ENCODE measurements at regions not wholly inside any gene's neighbourhood (a gene's known extent, or its start where the extent isn't known, plus 50 kb on each side); places are given as distances from the start of the nearest gene placed in this dataset.
"Not testable (repeated sequence)": the region's sequence is repeated elsewhere in the genome, so short reads cannot be mapped to it uniquely, and the experiment has no call there.

DNA sequence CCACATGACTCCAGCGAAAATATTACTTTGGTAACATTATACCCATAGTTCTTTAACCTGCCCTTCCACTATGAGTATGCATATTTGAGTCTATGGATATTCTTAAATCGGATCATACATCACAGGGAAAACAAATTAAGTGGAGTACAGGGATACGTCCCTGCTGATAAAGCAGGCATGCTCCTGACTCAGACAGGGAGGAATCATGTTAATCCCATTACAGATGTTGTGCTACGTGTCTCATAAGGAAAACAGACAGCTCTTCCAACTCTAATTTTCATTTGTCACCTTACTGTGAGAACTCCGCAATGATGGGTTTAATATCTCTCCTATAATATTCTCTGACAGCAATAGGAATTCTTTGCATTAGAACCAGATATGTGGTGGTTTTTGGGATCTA, 469.5 kb upstream of the POM121L12 start:
- no peak for DNase-seq

DNA sequence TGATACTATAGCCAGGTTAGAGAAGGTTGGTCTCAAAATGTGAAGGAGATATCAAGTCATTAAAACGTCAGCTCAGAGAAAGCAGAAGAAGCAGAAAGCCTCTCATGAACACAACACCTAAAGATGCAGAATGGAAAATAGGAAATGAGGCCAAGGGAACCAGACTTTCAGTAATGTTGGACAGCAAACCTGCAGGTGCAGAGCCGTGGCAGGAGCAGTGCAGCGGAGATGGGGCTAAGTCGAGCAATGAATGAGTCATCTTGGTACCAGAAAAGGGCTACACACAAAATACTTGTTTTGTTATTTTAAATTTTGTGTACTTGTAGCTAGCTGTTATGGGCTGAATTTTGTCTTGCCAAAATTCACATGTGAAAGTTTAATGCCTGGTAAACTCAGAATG, 479.6 kb upstream of the POM121L12 start:
- no peak for DNase-seq

DNA sequence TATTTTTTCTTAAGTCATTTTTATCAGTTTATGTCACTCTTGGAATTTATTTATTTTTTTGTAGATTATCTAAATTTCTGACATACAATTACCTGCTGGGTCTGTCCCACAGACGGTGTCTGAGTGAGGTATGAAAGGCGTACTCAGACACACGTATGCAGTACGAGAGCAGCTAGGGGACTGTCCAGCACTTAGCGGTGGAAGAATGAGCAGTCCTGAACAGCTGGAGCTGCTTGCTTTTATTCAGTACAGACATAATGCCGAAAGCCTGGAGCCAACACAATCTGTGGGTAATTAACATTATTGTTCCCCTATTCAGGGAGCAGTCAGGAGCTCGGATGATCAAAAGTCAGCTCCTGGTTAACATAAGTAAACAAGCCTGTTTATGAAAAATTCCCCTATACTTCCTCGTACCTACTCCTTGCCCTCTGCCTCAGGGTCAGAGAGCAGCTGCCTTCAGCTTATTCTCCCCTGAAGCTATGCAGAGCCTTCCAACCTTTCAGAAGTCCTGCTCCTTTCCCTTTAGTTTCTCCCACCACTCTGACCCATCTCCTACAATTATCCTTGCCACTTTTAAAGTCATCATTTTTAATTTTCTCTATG, 488.0 kb upstream of the POM121L12 start:
- no peak for DNase-seq

DNA sequence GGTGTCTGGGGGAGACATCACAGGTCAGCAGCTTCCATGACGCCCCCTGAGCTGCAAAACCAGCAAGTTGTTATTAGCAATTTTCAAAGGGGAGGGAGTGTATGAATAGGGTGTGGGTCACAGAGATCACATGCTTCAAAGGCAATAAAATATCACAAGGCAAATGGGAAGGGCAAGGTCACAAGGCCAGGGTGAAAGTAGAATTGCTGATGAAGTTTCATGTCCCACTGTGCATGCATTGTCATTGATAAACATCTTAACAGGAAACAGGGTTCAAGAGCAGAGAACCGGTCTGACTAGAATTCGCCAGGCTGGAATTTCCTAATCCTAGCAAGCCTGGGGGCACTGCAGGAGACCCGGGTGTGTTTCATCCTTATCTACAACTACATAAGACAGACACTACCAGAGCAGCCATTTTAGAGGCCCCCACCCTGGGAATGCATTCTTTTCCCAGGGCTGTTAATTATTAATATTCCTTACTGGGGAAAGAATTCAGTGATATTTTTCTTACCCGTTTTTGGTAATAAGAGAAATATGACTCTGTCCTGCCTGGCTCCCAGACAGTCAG, 494.2 kb upstream of the POM121L12 start:
- DNase-seq: not testable (repeated sequence)

DNA sequence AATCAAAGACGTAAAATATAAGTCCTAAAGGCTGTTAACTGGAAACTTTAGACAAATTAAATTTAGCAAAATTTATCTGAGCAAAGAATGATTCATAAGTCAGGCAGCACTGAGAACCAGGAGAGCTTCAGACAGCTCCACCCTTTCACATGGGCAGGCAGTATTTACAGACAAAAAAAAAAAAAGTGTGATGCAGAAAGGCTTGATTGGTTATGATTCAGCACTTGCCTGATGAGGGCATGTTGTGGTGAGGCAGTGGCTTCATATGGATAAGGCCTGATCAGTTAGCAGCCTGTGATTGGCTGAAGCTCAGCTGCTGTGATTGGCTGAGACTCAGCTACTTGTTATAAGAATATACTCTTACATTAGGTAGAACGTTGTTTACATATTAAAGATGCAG, 495.4 kb upstream of the POM121L12 start:
- no peak for DNase-seq

DNA sequence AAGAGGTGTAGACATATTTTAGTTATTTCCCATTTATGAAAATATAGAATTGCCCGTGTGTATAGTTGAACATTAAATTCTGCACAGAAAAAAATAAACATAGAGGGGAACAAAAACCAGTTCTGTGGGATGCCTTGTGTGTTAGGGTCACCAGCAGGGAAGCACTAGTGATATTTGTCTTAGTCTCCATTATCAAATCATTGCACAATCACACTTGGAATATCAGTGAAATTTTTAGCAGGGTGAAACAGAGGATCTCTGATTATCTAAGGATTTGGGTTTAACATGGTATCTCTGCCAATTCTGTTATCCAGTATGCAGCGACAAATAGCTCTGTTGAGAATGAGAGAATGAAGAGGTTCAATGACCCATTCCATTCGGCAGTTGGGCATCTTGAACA, 496.0 kb upstream of the POM121L12 start:
- DNase-seq: no peak

DNA sequence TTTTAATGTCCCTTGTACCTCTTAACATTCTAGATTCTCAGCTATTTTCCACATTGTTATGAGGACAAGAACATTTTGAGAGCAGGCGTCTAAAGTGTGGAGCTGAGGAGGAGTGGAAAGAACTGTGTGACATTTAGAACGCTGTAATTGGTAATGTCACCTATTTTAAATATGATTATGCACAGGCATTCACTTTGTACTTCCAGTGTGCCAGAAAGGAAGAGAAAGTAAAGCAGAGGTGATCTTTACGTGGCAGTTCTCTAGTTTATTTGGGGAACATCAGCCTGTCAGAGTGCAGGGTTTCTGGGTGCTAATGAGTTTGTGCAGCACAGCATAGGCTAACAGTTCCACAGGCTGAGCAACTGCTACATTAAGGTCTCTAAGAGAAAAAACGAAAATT, 498.4 kb upstream of the POM121L12 start:
- no peak for DNase-seq

DNA sequence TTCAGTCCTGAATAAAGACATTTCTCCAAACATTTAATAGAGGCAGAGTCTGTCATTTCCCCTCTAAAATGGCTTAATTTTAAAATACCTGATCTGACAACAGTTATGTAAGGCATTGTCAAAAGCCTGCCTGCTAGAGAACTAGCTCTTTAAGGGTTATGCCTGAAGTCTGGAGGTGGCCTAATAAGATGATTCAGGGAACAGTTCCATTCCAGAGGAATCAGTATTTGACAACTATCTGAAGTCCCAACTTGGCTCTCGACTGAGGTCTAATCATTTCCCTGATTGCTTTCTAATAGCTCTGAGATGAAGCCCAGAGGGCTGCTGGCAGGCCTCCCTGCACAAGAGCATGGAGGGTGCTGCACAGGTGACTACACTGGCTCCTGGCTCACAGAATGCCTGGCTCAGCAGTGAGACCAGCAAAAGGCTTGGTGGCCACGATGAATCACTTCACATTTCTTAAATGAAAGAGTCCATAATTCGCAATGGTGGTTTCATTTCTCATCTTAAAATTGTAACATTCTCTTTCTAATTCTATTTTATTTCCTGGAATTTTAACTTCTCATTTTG, 509.6 kb upstream of the POM121L12 start:
- DNase-seq: no peak

DNA sequence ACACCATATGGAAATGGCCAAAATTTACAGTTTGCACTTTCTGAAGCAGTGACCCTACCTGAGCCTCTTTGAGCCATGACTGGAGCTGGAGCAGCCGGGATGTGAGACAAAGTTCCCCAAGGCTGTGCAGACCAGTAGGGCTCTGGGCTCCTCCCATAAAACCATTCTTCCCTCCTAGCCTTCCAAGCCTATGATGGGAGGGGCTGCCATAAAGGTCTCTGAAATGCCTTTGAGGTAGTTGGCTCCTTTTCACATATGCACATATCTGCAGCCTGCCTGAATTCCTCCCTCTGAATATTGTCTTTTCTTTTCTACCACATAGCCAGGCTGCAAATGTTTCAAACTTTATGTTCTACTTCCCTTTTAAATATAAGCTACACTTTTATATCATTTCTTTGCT, 516.6 kb upstream of the POM121L12 start:
- DNase-seq: no peak

DNA sequence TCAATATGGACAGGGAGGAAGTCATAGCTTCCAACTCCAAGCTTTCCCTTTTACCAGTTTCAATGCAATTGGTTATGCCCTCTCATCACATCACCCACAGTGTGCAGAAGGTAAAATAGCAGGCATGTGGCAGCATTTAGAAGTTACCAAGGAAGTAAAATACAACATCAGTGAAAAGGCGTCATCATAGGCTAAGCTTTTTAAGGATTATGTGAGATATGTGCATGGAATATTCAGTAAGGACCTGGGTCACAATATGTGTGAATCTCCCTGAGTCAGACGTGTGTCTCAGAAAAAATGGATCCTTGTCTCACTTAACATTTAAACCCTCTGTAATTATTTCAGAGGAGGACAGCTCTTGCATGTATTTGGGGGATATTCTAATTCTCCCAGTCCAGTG, 522.8 kb upstream of the POM121L12 start:
- DNase-seq: no peak

DNA sequence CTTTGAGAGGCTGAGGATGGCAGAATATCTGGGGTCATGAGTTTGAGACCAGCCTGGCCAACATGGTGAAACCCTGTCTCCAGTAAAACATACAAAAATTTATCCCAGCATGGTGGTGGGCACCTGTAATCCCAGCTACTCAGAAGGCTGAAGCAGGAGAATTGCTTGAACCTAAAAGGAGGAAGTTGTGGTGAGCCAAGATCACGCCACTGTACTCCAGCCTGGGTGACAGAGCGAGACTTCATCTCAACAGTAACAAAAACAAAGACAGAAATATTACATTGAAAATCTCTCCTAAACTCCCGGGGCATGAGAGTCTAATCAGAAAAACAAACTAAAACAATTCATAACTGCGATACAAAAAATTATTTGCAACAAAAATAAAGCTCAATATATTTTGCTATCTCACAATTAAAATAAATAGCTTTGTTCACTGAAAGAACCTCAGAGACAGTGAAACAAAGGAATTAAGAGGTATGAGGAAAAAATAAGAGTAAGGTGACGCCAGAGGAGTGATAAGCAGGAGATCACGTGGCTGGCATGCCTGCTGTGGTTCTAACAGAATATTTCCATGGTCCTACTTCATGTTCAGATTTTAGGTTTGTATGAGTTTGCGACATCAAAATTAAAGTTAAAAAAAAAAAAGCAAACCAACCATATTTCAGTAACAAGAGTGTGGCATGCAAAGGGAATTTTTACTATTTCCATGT, 527.7 kb upstream of the POM121L12 start:
- no peak for DNase-seq

DNA sequence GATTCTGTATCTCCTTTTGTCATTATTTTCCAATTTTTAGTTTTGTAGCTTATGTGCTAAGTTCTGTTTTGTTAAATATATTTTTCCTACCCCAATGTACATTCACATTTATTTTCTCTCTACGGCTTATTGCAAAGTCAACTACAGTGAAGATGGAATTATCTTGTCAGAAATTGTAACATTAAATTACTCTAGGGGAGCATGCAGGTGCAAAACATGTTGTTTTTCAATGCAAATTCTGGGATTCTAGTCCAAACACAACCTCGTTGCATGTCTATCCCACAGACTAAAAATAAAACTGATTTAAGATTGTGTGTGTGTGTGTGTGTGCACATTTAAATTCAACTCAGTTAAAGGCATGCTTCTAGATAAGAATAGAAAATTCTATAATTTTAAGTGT, 529.1 kb upstream of the POM121L12 start:
- no peak for DNase-seq

DNA sequence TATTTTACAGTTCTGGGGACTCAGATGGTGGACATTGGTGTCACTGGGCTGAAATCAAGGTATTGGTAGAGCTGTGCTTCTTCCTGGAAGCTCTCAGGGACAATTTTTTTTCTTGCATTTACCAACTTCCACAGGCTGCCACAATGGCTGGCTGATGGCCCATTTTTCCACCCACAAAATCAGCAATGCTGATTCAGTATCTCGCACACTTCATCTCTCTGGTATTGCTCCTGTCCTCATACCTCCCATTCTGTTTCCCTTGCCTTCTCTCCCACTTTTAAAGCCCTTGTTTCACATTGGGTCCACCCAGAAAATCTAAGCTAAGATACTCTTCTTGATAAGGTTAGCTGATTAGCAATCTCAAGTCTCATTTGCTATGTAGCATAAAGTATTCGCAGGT, 530.9 kb upstream of the POM121L12 start:
- DNase-seq: no peak

DNA sequence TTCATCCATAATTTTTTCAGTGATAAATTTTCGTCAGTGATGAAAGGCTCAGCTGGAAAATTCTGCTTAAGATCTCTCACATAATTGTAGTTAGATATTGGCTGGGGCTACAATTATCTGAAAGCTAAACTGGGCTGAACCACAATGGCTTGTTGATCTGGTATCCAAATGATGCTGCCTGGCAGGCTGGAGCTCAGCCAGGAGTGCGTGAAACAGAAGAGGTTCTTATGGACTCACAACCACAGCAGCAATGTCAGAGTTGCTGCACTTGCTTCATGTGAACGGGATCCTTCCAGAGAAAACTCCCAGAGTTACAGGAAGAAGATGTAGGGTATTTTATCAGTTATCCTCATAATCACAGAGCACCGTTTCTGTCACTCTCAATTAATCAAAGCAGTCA, 533.2 kb upstream of the POM121L12 start:
- no peak for DNase-seq

DNA sequence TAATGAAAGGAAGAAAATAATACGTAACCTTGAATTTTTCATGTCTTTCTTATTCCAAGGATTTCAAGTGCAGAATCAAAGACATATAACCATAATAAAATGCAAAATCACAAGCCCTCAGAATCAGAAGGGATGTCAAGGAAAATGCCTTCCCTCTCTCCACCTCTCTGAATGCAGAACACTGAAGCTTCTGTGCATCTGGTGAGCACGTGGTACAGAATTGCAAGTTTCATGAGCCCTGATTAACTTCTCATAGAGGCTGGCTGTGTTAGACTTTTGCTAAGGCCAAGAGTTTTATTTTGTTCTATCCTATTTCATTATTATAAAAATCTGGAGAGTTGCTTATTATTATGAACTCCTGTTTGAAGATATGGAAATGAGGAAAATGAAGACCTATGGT, 533.7 kb upstream of the POM121L12 start:
- no peak for DNase-seq

DNA sequence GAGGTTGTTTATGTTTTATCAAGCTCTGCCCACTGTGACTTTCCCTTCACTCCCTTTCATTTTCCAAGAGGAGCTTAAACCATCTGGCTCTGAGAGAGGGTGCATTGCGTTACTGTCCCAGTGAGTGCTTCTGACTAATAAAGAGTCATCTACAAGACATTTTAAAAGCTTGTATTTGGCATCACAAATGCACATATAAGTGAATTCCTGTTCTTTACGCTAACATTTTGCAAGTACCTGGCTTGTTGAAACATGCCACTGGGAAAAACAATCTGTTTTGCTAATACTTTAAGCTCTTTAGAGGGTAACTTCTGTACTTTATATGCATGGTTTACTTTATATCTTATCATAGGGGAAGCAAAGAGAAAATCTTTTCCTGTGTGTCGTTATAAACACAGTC, 534.6 kb upstream of the POM121L12 start:
- DNase-seq: no peak

DNA sequence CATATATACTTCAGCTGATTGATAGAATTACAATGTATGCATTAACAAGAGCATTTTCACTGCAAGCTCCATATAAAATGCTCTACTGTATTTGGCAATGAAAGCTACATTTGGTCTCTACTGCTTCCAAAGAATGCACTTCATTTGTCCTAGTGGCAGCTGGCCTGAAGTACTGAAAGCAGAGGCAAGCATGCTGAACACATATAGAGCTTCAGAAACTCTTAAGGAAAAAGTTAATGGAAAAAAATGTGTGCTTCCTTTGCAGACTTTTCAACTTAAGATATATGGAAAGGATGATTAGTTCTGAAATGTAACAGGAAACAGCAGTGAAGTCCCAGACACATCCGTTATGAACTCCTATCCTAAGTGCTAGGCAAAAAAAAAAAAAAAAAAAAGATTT, 537.1 kb upstream of the POM121L12 start:
- DNase-seq: no peak

DNA sequence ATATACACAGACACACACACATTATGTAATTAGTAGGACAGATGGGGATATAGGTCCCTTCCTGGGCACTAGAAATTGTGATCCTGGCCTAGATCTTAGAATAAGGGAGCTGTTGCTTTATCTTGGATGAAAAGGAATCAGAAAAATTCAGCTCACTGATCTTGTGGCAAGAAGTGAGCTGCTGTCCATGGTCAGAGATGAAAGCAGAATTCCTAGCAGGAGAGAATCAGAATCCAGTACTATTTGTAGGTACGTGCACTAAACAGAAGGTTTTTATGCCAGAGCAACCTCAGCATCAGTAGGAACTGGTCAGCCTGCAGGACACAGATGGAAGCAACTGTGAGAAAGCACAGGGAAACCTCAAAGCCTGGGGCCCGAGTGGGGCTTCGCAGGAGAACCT, 549.2 kb upstream of the POM121L12 start:
- no peak for DNase-seq

DNA sequence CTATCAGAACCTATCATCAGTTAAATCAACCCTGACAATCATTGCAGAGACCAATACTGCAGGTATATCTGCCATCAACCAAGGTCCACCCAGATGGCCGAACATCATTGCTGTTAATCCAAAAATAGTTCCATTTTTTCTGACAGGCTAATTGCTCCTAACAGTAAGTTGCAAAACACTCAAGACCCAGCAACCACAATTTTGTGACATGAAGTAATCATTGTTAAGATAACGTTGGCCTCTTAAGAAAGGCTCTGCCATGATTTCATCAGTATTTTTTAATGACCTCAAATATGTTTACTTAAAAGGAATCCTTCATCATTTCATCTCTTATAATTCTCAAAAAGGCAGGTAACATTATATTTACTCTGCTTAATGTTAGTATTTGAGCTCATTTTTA, 553.4 kb upstream of the POM121L12 start:
- no peak for DNase-seq

DNA sequence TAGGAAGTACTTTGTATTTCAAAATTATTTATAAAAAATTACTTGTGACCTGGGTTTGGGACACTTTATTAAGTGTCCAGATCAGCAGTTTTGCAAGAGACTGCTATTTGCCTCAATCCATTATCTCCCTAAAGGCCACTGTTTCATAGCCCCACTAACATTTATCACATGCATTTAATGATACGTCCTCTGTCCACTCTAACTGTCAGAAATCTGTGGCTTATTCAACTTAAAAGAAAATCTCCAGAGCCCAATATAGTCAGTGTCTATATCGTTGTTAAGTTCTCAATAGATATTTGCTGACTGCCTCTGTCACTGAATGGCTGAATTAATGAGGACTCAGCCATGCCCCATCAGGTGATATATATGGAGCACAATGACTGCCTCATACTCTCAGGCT, 553.9 kb upstream of the POM121L12 start:
- no peak for DNase-seq

DNA sequence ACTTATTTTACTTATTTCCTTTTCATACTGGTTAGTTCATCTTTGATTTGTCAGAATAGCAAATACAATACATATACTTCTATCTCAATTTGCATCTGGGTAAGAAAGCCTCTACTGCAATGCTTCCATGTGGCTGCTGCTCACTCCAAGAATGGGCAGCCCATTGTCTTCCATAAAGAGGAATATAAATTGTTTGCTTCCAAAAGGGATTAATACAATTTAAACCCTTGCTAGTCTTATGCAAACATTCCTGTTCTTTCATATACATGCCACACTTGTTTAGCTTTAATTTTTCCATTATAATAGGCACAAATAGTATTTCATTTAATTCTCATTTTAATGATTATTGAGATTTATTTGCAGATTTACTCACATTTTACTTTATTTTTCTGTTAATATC, 555.4 kb upstream of the POM121L12 start:
- DNase-seq: no peak

DNA sequence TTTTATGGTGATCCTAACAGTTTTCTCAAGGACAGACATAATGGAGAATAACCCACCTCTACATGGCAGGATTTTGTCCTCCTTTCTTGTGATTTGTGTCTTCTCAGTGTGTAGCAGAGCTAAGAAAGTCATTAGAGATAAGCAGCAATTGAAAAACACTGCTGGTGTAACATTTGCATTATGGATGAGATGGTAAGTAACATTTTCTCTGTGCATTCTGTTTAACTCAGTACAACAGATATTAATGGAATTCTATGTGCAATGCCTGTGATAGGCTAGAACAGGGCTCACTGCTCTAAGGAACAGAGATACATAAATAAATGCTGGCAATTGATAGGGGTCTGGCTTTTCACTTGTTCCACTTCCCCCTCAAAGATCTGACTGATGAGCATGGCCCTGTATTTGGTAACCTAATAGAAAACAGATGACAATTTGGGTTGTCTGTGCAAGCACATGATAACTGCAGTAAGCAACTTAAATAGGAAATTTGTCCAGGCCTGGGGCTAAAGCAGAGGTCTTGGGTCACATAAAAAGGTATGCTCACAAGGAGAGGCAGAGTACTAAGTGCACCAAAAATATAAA, 560.3 kb upstream of the POM121L12 start:
- DNase-seq: no peak

DNA sequence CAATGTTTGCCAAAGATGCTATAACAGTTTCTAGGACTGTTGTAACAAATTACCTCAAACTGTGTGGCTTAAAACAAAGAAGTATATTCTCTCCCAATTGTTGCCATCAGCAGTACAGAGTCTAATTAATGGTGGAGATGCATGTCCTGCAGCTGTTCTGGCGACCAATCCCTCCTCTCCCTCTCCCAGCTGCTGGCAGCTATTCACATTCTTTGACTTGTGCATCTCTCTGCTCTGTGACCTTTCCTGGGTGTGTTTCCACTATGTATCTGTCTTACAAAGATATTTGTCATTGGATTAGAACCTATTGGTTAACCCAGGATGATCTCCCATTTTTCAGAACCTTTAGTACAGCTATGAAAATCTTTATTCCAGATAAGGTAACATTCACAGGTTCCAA, 561.7 kb upstream of the POM121L12 start:
- no peak for DNase-seq

DNA sequence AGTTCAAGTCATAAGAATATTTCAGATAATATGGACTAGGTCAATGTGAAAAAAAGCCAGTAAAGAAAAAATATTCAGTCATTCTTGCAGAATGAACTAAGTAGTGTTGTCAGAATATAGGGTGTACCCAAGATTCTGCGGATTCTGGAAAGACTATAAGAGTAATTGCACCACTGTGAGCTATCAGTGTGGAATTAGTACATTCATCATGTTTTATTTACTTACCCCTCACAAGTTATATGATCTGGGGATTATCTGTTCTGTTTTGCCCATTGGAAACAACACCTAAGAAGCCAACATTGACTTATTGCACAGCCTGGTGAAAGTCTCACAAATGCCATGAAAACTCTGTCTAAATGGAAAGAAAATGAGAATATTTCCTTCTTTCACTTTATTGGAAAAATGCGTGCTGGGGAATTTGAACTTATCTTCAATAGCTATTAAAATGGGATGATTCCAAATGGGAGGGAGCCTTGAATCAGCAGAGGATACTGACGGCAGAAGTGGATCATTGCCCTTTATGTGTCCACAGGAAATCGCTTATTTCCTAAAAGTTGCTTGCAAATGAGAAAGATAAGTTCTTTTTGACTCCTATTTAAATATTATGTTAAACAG, 563.3 kb upstream of the POM121L12 start:
- DNase-seq: no peak

Data from NCI-H2171 (cell line).